Smooth muscle cell (in vitro differentiated cells): ENCODE measurements at regions not wholly inside any gene's neighbourhood (a gene's known extent, or its start where the extent isn't known, plus 50 kb on each side); places are given as distances from the start of the nearest gene placed in this dataset.

ENCODE experiments used
- DNase-seq: peaks from one replicate; lab custom pipeline; 2025; ENCODE audit not compliant: unreplicated experiment; lab: John Stamatoyannopoulos, UW
- H2AFZ ChIP-seq: fragments of 200-600 bp; sonication (generic); 2 replicates; pipeline ENCODE4 v1.6.0; 2016; ENCODE audit warnings: antibody characterized with exemption, low read depth, mild to moderate bottlenecking
- H3F3A ChIP-seq: fragments of 200-600 bp; sonication (generic); 2 replicates; pipeline ENCODE4 v1.6.0; 2017; ENCODE audit warnings: antibody characterized with exemption, low read depth
- H3K27ac ChIP-seq: fragments of 200-600 bp; sonication (generic); 2 replicates; pipeline ENCODE4 v1.5.1; 2016; ENCODE audit warnings: low read depth, mild to moderate bottlenecking
- H3K27me3 ChIP-seq: fragments of 200-600 bp; sonication (generic); 2 replicates; pipeline ENCODE4 v1.6.1; 2016; ENCODE audit warnings: low read depth, mild to moderate bottlenecking
- H3K36me3 ChIP-seq: fragments of 200-600 bp; sonication (generic); 2 replicates; pipeline ENCODE4 v1.5.1; 2016; ENCODE audit warnings: low read depth
- H3K4me1 ChIP-seq: fragments of 200-600 bp; sonication (generic); 2 replicates; pipeline ENCODE4 v1.5.1; 2016; ENCODE audit warnings: low read depth
- H3K4me2 ChIP-seq: fragments of 200-600 bp; sonication (generic); 2 replicates; pipeline ENCODE4 v1.6.0; 2016; ENCODE audit warnings: mild to moderate bottlenecking
- H3K4me3 ChIP-seq: fragments of 200-600 bp; sonication (generic); 2 replicates; pipeline ENCODE4 v1.5.1; 2016; ENCODE audit warnings: mild to moderate bottlenecking
- H3K79me2 ChIP-seq: fragments of 200-600 bp; sonication (generic); 2 replicates; pipeline ENCODE4 v1.6.0; 2016; ENCODE audit warnings: low read depth, mild to moderate bottlenecking
- H3K9ac ChIP-seq: fragments of 200-600 bp; sonication (generic); 2 replicates; pipeline ENCODE4 v1.6.0; 2016; ENCODE audit warnings: low read depth
- H3K9me3 ChIP-seq: fragments of 200-600 bp; sonication (generic); replicated peaks from 2 replicates; pipeline ENCODE4 v1.5.1; 2016; ENCODE audit warnings: low read depth
- H4K20me1 ChIP-seq: fragments of 200-600 bp; sonication (generic); 2 replicates; pipeline ENCODE4 v1.6.0; 2016; ENCODE audit warnings: low read depth
- CTCF ChIP-seq: fragments of 200-600 bp; sonication (generic); IDR thresholded peaks from 2 replicates; pipeline ENCODE4 v1.5.1; 2017; ENCODE audit warnings: borderline replicate concordance, mild to moderate bottlenecking, antibody characterized with exemption; ENCODE audit not compliant: insufficient read depth, poor library complexity, severe bottlenecking
- whole genome bisulfite sequencing: methylation state at CpG from one replicate; pipeline ENCODE4 v1.1.7; 2016; ENCODE audit warnings: low lambda C conversion rate; 5-methylcytosine and 5-hydroxymethylcytosine counted together

DNA sequence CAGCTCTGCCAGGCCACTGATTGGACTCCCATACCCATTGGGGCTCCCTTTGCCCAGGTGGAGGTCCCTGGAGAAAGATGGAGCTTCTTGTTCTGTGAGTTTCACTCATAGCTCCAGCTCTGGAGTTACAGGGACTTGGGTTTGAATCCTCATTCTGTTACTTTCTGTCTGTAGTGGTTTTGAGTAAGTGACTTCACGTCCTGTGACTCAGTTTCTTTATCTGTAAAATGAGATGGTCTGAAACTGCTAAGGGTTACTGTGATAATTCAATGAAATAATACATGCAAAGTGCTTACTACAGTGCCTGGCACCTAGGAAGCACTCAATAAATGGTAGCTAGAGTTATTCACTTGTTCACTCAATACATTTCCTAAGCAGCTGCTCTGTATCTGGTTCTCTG, 88.5 kb upstream of the SLC2A1 start:
- no peak for DNase-seq
- H3K9me3 ChIP-seq, result no peaks in the 10 kb centered on the region
- no peaks in the 10 kb centered on the region for H3K27me3 ChIP-seq
- H3K4me2 ChIP-seq, result no peak overlapping the region
- WGBS, result 100% methylated on average over 1 of the region's 1 CpG
- no peak overlapping the region for H3K9ac ChIP-seq
- no peaks in the 10 kb centered on the region for H4K20me1 ChIP-seq
- no peaks in the 10 kb centered on the region for H3K79me2 ChIP-seq
- TF ChIP-seq CTCF, result no peak
- no peaks in the 10 kb centered on the region for H3K36me3 ChIP-seq
- H2AFZ ChIP-seq, result no peak overlapping the region
- H3K4me1 ChIP-seq, result peaks cover 19% of the 10 kb centered on the region
- no peak overlapping the region for H3K27ac ChIP-seq
- H3F3A ChIP-seq, result peaks cover 12% of the 10 kb centered on the region
- H3K4me3 ChIP-seq, result no peak overlapping the region

DNA sequence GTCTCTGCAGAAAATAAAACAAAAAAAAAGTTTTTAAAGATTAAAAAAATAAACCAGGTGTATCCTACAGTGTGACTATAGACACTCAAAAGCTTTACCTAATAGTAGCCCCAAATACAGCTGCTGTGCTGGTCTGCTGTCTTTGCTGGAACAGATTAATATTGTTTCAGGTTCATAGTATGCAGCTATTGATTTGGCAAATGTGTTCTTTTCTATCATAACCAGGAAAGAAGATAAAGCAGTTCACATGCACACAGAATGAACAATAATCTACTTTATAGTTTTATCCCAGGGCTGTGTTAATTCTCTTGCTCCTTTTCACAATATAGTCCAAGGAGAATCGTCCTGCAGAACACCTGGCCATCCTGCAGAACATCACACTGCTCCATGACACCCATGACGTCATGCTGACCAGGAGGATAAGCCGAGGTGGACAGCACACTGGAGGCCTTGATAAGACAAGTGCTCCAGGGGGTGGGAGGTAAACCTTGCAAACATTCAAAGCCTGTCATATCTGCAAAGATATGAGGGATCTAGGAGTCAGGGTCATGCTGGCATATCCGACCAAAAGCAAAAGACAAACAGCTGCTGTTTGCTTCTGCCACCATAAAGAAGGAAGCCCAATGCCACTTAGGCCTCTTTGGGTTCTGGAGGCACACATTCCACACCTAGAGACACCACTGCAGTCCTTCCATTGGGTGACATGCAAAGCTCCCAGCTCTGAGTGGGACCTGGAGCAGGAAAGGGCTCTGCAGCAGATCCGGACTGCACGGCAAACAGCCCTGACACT, 86.1 kb upstream of the SLC2A1 start:
- no peak overlapping the region for H2AFZ ChIP-seq
- H3K36me3 ChIP-seq, result no peaks in the 10 kb centered on the region
- no peak overlapping the region for H3K9ac ChIP-seq
- H3K9me3 ChIP-seq, result no peaks in the 10 kb centered on the region
- 84% methylated on average over 6 of the region's 6 CpGs for WGBS
- TF ChIP-seq CTCF, result no peak
- H3K27ac ChIP-seq, result no peak overlapping the region
- H3K4me3 ChIP-seq, result no peak overlapping the region
- H3K4me2 ChIP-seq, result no peak overlapping the region
- H3F3A ChIP-seq, result peaks cover 9% of the 10 kb centered on the region
- no peaks in the 10 kb centered on the region for H3K27me3 ChIP-seq
- no peaks in the 10 kb centered on the region for H3K79me2 ChIP-seq
- peaks cover 11% of the 10 kb centered on the region for H3K4me1 ChIP-seq
- DNase-seq, result no peak
- no peaks in the 10 kb centered on the region for H4K20me1 ChIP-seq

DNA sequence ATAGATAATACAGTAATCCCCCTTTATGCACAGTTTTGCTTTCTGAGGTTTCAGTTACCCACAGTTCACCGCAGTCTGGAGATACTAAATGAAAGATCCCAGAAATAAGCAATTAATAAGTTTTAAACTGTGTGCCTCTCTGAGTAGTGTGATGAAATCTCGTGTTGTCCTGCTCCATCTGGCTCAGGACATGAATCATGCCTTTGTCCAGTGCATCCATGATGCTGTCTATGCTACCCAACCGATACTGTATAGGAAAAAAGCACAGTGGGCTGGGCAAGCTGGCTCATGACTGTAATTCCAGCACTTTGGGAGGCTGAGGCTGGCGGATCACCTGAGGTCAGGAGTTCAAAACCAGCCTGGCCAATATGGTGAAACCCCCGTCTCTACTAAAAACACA, 85.0 kb upstream of the SLC2A1 start:
- H3K79me2 ChIP-seq, result no peaks in the 10 kb centered on the region
- no peak overlapping the region for H2AFZ ChIP-seq
- no peaks in the 10 kb centered on the region for H3K27me3 ChIP-seq
- peaks cover 8% of the 10 kb centered on the region for H3K4me1 ChIP-seq
- H3K36me3 ChIP-seq, result no peaks in the 10 kb centered on the region
- TF ChIP-seq CTCF, result no peak
- no peak overlapping the region for H3K27ac ChIP-seq
- H3K4me3 ChIP-seq, result no peak overlapping the region
- no peaks in the 10 kb centered on the region for H4K20me1 ChIP-seq
- 67% methylated on average over 5 of the region's 5 CpGs for WGBS
- DNase-seq, result no peak
- no peak overlapping the region for H3K9ac ChIP-seq
- H3K9me3 ChIP-seq, result no peaks in the 10 kb centered on the region
- H3F3A ChIP-seq, result peaks cover 4% of the 10 kb centered on the region
- no peak overlapping the region for H3K4me2 ChIP-seq
